ENCODE measurements at regions not wholly inside any gene's neighbourhood (a gene's known extent, or its start where the extent isn't known, plus 50 kb on each side); places are given as distances from the start of the nearest gene placed in this dataset.

DNA sequence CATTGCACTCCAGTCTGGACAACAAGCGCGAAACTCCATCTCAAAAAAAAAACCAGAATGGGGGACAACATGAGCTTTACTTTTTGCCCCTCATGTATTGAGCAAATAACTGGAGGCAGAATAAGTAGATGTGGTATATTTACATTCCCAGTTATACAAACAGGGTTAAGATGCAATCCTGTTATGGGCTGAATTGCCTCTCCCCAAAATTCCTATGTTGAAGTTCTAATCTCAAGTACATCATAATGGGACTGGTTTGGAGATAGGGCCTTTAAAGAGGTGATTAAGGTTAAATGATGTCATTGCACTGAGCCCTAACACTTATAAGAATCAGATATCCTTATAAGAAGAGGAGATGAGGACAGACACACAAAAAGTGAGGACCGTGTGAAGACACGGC, 319.8 kb upstream of the KLHL29 start:
- TF ChIP-seq L3MBTL2 (conservative IDR thresholded peaks at IDR 0.05) (no peak), ELF4 (IDR thresholded peaks at IDR 0.05) (no peak), FOXK2 (IDR thresholded peaks at IDR 0.05) (no peak), ZNF384 (IDR thresholded peaks at IDR 0.05) (no peak), SUZ12 (IDR thresholded peaks at IDR 0.05) (no peak), SP1 (IDR thresholded peaks at IDR 0.05) (no peak), ARNT (IDR thresholded peaks at IDR 0.05) (no peak), BHLHE40 (IDR thresholded peaks at IDR 0.05; ENCODE audit: borderline replicate concordance) (no peak), LEF1 (IDR thresholded peaks at IDR 0.05; ENCODE audit: borderline replicate concordance) (no peak), FOXM1 (IDR thresholded peaks at IDR 0.05; ENCODE audit: borderline replicate concordance) (no peak), HDGF (IDR thresholded peaks at IDR 0.05; ENCODE audit: borderline replicate concordance) (no peak), FOXA1 (IDR thresholded peaks at IDR 0.05) (no peak), TARDBP (IDR thresholded peaks at IDR 0.05) (no peak)
- TF ChIP-seq, protein P1, sequence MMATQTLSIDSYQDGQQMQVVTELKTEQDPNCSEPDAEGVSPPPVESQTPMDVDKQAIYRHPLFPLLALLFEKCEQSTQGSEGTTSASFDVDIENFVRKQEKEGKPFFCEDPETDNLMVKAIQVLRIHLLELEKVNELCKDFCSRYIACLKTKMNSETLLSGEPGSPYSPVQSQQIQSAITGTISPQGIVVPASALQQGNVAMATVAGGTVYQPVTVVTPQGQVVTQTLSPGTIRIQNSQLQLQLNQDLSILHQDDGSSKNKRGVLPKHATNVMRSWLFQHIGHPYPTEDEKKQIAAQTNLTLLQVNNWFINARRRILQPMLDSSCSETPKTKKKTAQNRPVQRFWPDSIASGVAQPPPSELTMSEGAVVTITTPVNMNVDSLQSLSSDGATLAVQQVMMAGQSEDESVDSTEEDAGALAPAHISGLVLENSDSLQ (IDR thresholded peaks at IDR 0.05): no peak
